ENCODE measurements at regions not wholly inside any gene's neighbourhood (a gene's known extent, or its start where the extent isn't known, plus 50 kb on each side); places are given as distances from the start of the nearest gene placed in this dataset.
"Not testable (repeated sequence)": the region's sequence is repeated elsewhere in the genome, so short reads cannot be mapped to it uniquely, and the experiment has no call there.

DNA sequence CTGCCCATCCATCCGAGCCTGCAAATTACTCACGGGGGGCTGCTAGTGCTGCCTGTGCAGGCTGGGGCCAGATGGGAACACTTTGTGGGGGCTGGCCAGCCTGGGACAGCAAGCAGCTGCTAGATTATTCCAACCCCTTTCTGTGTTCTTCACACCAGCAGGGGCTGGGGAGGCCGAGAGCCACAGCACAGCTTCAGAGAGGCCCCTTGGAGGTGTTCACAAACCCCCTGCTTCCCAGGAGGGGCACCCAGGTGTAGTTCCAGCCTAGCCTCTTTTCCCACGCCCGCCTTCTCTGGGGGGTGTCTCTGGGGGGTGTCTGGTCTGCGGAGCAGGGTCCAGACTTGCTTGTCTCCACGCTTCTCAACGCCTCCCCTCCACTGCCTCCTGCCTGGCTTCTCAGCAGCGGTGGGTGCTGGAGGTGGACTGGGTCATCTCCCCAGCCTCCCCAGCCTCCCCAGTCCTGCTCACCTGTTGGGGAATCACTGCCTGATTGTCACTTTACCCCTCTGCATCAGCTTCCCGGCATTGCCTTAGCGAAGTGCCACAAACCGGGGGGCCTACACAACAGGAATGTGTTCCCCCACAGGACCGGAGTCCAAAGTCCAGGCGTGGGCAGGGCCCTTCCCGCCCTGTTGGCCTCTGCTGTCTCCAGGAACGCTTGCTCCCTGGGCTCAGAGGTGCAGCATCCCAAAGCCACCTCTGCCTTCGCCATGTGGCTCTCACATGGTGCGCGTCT lies 74.0 kb upstream of the EN2 start:
- H3K27ac ChIP-seq (ENCODE audit: low read depth in 2 of 2, low read length in 1 of 2) = no peak overlapping the region
- H3K4me1 ChIP-seq (ENCODE audit: control insufficient read depth in 2 of 2, insufficient read depth in 2 of 2, low read length in 1 of 2) = peaks cover 10 to 11% of the 10 kb centered on the region in 2 donors
- 76 to 80% methylated on average over 18 to 19 of the region's 19 CpGs for whole genome bisulfite sequencing, 2 donors
- peaks cover 0 to 3% of the 10 kb centered on the region in 2 donors for H3K9me3 ChIP-seq (ENCODE audit: control insufficient read depth in 2 of 2, insufficient read depth in 1 of 2, low read depth in 1 of 2, low read length in 1 of 2)
- peaks cover 10 to 30% of the 10 kb centered on the region in 2 donors for H3K27me3 ChIP-seq (ENCODE audit: control insufficient read depth in 1 of 2, insufficient read depth in 2 of 2, low read length in 2 of 2)
- no peak overlapping the region for H3K4me3 ChIP-seq (ENCODE audit: low read depth in 1 of 2, low read length in 2 of 2)
- H3K36me3 ChIP-seq (ENCODE audit: control insufficient read depth in 2 of 2, insufficient read depth in 2 of 2, low read length in 1 of 2) = no peaks in the 10 kb centered on the region

GRCh38 chr7:155384751-155385150 lies 73.2 kb upstream of the EN2 start:
- Histone ChIP-seq H3K27me3 (ENCODE audit: control insufficient read depth in 1 of 2, insufficient read depth in 2 of 2, low read length in 2 of 2) (peaks cover 10 to 28% of the 10 kb centered on the region in 2 donors), H3K9me3 (ENCODE audit: control insufficient read depth in 2 of 2, insufficient read depth in 1 of 2, low read depth in 1 of 2, low read length in 1 of 2) (peaks cover 0 to 3% of the 10 kb centered on the region in 2 donors), H3K4me3 (ENCODE audit: low read depth in 1 of 2, low read length in 2 of 2) (no peak overlapping the region), H3K27ac (ENCODE audit: low read depth in 2 of 2, low read length in 1 of 2) (no peak overlapping the region), H3K36me3 (ENCODE audit: control insufficient read depth in 2 of 2, insufficient read depth in 2 of 2, low read length in 1 of 2) (no peaks in the 10 kb centered on the region), H3K4me1 (ENCODE audit: control insufficient read depth in 2 of 2, insufficient read depth in 2 of 2, low read length in 1 of 2) (peaks cover 10 to 11% of the 10 kb centered on the region in 2 donors)
- 85% methylated on average over 8 of the region's 8 CpGs for WGBS, 2 donors

GRCh38 chr7:155385182-155385581 lies 72.7 kb upstream of the EN2 start:
- H3K27me3 ChIP-seq (ENCODE audit: control insufficient read depth in 1 of 2, insufficient read depth in 2 of 2, low read length in 2 of 2) = peaks cover 10 to 28% of the 10 kb centered on the region in 2 donors
- not testable (repeated sequence) for H3K36me3 ChIP-seq (ENCODE audit: control insufficient read depth in 2 of 2, insufficient read depth in 2 of 2, low read length in 1 of 2); H3K27ac ChIP-seq (ENCODE audit: low read depth in 2 of 2, low read length in 1 of 2); H3K4me3 ChIP-seq (ENCODE audit: low read depth in 1 of 2, low read length in 2 of 2); H3K9me3 ChIP-seq (ENCODE audit: control insufficient read depth in 2 of 2, insufficient read depth in 1 of 2, low read depth in 1 of 2, low read length in 1 of 2)
- 87 to 88% methylated on average over 26 of the region's 26 CpGs for WGBS, 2 donors
- peaks cover 10 to 11% of the 10 kb centered on the region in 2 donors for H3K4me1 ChIP-seq (ENCODE audit: control insufficient read depth in 2 of 2, insufficient read depth in 2 of 2, low read length in 1 of 2)

- 63 to 67% methylated on average over 10 of the region's 10 CpGs for WGBS, 2 donors
- H3K27me3 ChIP-seq (ENCODE audit: control insufficient read depth in 1 of 2, insufficient read depth in 2 of 2, low read length in 2 of 2) = peaks cover 10 to 16% of the 10 kb centered on the region in 2 donors
These were observed 71.3 kb upstream of the EN2 start for GRCh38 chr7:155386608-155387007.

DNA sequence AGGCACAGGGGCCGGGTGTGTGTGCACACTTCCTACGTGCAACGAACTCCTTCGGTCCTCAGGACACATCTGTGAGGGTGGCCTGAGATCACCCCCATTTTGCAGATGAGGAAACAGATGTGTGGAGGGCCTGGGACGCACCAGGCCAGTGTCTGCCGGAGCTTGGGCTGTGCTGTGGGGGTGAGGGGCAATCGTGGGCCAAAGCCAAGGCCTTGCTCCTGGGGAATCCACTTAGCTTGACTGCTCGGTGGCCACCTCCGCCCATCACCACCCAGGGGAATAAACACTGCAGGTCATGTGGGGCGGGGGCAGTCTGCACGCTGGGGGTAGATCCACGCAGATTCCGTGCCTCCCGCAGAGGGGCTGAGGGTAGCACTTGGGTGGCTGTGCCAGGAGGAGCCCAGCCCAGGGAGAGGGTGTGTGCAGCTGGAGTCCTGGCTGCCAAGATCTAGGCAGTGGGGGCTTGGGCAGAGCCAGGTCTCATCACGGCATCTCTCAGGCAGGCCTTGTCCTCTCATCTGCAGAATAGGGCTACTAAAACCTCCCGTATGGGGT lies 70.8 kb upstream of the EN2 start:
- WGBS, 2 donors = 61 to 63% methylated on average over 16 of the region's 16 CpGs
- Histone ChIP-seq H3K4me3 (ENCODE audit: low read depth in 1 of 2, low read length in 2 of 2) (no peak overlapping the region), H3K36me3 (ENCODE audit: control insufficient read depth in 2 of 2, insufficient read depth in 2 of 2, low read length in 1 of 2) (no peaks in the 10 kb centered on the region), H3K9me3 (ENCODE audit: control insufficient read depth in 2 of 2, insufficient read depth in 1 of 2, low read depth in 1 of 2, low read length in 1 of 2) (no peaks in the 10 kb centered on the region), H3K27me3 (ENCODE audit: control insufficient read depth in 1 of 2, insufficient read depth in 2 of 2, low read length in 2 of 2) (peaks cover 10 to 11% of the 10 kb centered on the region in 2 donors), H3K4me1 (ENCODE audit: control insufficient read depth in 2 of 2, insufficient read depth in 2 of 2, low read length in 1 of 2) (peaks cover 3% of the 10 kb centered on the region in 2 donors), H3K27ac (ENCODE audit: low read depth in 2 of 2, low read length in 1 of 2) (no peak overlapping the region)

More at GRCh38 chr7:155386608-155387007, 71.3 kb upstream of the EN2 start:
- H3K36me3 ChIP-seq (ENCODE audit: control insufficient read depth in 2 of 2, insufficient read depth in 2 of 2, low read length in 1 of 2) = no peaks in the 10 kb centered on the region
- H3K9me3 ChIP-seq (ENCODE audit: control insufficient read depth in 2 of 2, insufficient read depth in 1 of 2, low read depth in 1 of 2, low read length in 1 of 2) = peaks cover 0 to 3% of the 10 kb centered on the region in 2 donors
- no peak overlapping the region for H3K4me3 ChIP-seq (ENCODE audit: low read depth in 1 of 2, low read length in 2 of 2)
- peaks cover 8 to 9% of the 10 kb centered on the region in 2 donors for H3K4me1 ChIP-seq (ENCODE audit: control insufficient read depth in 2 of 2, insufficient read depth in 2 of 2, low read length in 1 of 2)
- no peak overlapping the region for H3K27ac ChIP-seq (ENCODE audit: low read depth in 2 of 2, low read length in 1 of 2)

- H3K9me3 ChIP-seq (ENCODE audit: control insufficient read depth in 2 of 2, insufficient read depth in 1 of 2, low read depth in 1 of 2, low read length in 1 of 2) = no peaks in the 10 kb centered on the region
- no peak overlapping the region for H3K27ac ChIP-seq (ENCODE audit: low read depth in 2 of 2, low read length in 1 of 2)
- peaks cover 4 to 5% of the 10 kb centered on the region in 2 donors for H3K27me3 ChIP-seq (ENCODE audit: control insufficient read depth in 1 of 2, insufficient read depth in 2 of 2, low read length in 2 of 2)
- H3K4me3 ChIP-seq (ENCODE audit: low read depth in 1 of 2, low read length in 2 of 2) = no peak overlapping the region
- no peaks in the 10 kb centered on the region for H3K36me3 ChIP-seq (ENCODE audit: control insufficient read depth in 2 of 2, insufficient read depth in 2 of 2, low read length in 1 of 2)
- 58 to 63% methylated on average over 10 to 11 of the region's 11 CpGs for WGBS, 2 donors
- H3K4me1 ChIP-seq (ENCODE audit: control insufficient read depth in 2 of 2, insufficient read depth in 2 of 2, low read length in 1 of 2) = no peaks in the 10 kb centered on the region
These were observed 69.4 kb upstream of the EN2 start for GRCh38 chr7:155388561-155388960.

GRCh38 chr7:155391414-155391813 lies 66.5 kb upstream of the EN2 start:
- no peaks in the 10 kb centered on the region for H3K36me3 ChIP-seq (ENCODE audit: control insufficient read depth in 2 of 2, insufficient read depth in 2 of 2, low read length in 1 of 2)
- no peaks in the 10 kb centered on the region for H3K9me3 ChIP-seq (ENCODE audit: control insufficient read depth in 2 of 2, insufficient read depth in 1 of 2, low read depth in 1 of 2, low read length in 1 of 2)
- no peak overlapping the region for H3K4me3 ChIP-seq (ENCODE audit: low read depth in 1 of 2, low read length in 2 of 2)
- WGBS, 2 donors = 78 to 84% methylated on average over 8 of the region's 8 CpGs
- H3K4me1 ChIP-seq (ENCODE audit: control insufficient read depth in 2 of 2, insufficient read depth in 2 of 2, low read length in 1 of 2) = no peaks in the 10 kb centered on the region
- peaks cover 4 to 5% of the 10 kb centered on the region in 2 donors for H3K27me3 ChIP-seq (ENCODE audit: control insufficient read depth in 1 of 2, insufficient read depth in 2 of 2, low read length in 2 of 2)
- no peak overlapping the region for H3K27ac ChIP-seq (ENCODE audit: low read depth in 2 of 2, low read length in 1 of 2)

- Histone ChIP-seq H3K27me3 (ENCODE audit: control insufficient read depth in 1 of 2, insufficient read depth in 2 of 2, low read length in 2 of 2) (peaks cover 4 to 5% of the 10 kb centered on the region in 2 donors), H3K36me3 (ENCODE audit: control insufficient read depth in 2 of 2, insufficient read depth in 2 of 2, low read length in 1 of 2) (no peaks in the 10 kb centered on the region), H3K4me3 (ENCODE audit: low read depth in 1 of 2, low read length in 2 of 2) (no peak overlapping the region), H3K27ac (ENCODE audit: low read depth in 2 of 2, low read length in 1 of 2) (no peak overlapping the region), H3K4me1 (ENCODE audit: control insufficient read depth in 2 of 2, insufficient read depth in 2 of 2, low read length in 1 of 2) (no peaks in the 10 kb centered on the region), H3K9me3 (ENCODE audit: control insufficient read depth in 2 of 2, insufficient read depth in 1 of 2, low read depth in 1 of 2, low read length in 1 of 2) (no peaks in the 10 kb centered on the region)
- 61 to 64% methylated on average over 11 of the region's 11 CpGs for WGBS, 2 donors
These were observed 65.0 kb upstream of the EN2 start for GRCh38 chr7:155392726-155393570.

DNA sequence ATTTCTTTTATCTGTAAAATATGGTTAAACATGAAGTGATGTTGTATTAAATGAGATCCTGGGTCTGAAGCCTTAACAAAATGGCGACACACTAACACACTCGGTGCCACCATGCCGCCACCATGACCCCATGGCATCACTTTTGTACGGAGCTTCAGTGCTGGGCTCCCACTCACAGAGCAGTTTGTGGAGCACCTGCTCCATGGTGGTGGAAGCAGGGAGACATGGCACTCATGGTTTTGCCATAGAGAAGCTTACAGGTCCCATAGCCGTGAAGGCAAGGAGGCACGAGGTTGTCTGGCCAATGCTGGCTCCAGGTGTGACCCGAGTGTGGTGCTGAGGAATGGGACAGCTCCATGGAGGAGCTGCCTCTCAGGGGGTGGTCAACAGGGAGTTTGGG lies 63.5 kb upstream of the EN2 start:
- Histone ChIP-seq H3K4me1 (ENCODE audit: control insufficient read depth in 2 of 2, insufficient read depth in 2 of 2, low read length in 1 of 2) (no peaks in the 10 kb centered on the region), H3K4me3 (ENCODE audit: low read depth in 1 of 2, low read length in 2 of 2) (no peak overlapping the region), H3K36me3 (ENCODE audit: control insufficient read depth in 2 of 2, insufficient read depth in 2 of 2, low read length in 1 of 2) (no peaks in the 10 kb centered on the region), H3K9me3 (ENCODE audit: control insufficient read depth in 2 of 2, insufficient read depth in 1 of 2, low read depth in 1 of 2, low read length in 1 of 2) (no peaks in the 10 kb centered on the region), H3K27me3 (ENCODE audit: control insufficient read depth in 1 of 2, insufficient read depth in 2 of 2, low read length in 2 of 2) (peaks cover 0 to 4% of the 10 kb centered on the region in 2 donors), H3K27ac (ENCODE audit: low read depth in 2 of 2, low read length in 1 of 2) (no peak overlapping the region)
- 89 to 92% methylated on average over 7 of the region's 7 CpGs for WGBS, 2 donors

Data from esophagus (tissue), 2 donors.